B cell (primary cell): ENCODE measurements at regions not wholly inside any gene's neighbourhood (a gene's known extent, or its start where the extent isn't known, plus 50 kb on each side); places are given as distances from the start of the nearest gene placed in this dataset.

Source experiments
- EZH2 ChIP-seq: IDR thresholded peaks from 2 replicates; pipeline ENCODE4 v1.6.1; 2012; ENCODE audit warnings: borderline replicate concordance, low read depth, mild to moderate bottlenecking, moderate library complexity, low read length; ENCODE audit not compliant: insufficient read depth, poor library complexity, severe bottlenecking
- TF ChIP-seq, protein P1 (sequence below): fragments of 200-600 bp; IDR thresholded peaks from one replicate; pipeline ENCODE4 v1.8.0; 2022; ENCODE audit warnings: antibody characterized with exemption, mild to moderate bottlenecking

DNA sequence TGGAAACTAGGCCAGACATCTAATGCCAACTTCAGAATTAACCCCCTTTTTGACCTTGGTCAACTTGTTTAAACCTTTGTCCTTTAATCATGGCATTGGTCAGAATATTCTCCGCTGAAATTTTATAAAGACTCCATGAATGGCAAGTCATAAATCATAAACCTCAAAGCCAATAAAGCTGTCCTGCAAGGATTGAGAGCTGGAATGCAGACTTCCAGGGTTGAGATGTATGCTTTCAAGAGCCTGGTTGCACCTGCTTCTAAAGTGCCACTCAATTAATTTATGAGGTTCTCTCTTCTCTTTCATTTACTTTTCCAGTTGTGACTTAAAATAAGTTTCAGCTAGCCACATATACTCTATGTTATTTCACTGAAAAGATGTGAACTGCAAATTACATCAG, 136.2 kb upstream of the HCCS start:
- TF ChIP-seq EZH2, result no peak
- TF ChIP-seq, protein P1, sequence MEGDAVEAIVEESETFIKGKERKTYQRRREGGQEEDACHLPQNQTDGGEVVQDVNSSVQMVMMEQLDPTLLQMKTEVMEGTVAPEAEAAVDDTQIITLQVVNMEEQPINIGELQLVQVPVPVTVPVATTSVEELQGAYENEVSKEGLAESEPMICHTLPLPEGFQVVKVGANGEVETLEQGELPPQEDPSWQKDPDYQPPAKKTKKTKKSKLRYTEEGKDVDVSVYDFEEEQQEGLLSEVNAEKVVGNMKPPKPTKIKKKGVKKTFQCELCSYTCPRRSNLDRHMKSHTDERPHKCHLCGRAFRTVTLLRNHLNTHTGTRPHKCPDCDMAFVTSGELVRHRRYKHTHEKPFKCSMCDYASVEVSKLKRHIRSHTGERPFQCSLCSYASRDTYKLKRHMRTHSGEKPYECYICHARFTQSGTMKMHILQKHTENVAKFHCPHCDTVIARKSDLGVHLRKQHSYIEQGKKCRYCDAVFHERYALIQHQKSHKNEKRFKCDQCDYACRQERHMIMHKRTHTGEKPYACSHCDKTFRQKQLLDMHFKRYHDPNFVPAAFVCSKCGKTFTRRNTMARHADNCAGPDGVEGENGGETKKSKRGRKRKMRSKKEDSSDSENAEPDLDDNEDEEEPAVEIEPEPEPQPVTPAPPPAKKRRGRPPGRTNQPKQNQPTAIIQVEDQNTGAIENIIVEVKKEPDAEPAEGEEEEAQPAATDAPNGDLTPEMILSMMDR, result no peak
